ENCODE measurements at regions not wholly inside any gene's neighbourhood (a gene's known extent, or its start where the extent isn't known, plus 50 kb on each side); places are given as distances from the start of the nearest gene placed in this dataset.

DNA sequence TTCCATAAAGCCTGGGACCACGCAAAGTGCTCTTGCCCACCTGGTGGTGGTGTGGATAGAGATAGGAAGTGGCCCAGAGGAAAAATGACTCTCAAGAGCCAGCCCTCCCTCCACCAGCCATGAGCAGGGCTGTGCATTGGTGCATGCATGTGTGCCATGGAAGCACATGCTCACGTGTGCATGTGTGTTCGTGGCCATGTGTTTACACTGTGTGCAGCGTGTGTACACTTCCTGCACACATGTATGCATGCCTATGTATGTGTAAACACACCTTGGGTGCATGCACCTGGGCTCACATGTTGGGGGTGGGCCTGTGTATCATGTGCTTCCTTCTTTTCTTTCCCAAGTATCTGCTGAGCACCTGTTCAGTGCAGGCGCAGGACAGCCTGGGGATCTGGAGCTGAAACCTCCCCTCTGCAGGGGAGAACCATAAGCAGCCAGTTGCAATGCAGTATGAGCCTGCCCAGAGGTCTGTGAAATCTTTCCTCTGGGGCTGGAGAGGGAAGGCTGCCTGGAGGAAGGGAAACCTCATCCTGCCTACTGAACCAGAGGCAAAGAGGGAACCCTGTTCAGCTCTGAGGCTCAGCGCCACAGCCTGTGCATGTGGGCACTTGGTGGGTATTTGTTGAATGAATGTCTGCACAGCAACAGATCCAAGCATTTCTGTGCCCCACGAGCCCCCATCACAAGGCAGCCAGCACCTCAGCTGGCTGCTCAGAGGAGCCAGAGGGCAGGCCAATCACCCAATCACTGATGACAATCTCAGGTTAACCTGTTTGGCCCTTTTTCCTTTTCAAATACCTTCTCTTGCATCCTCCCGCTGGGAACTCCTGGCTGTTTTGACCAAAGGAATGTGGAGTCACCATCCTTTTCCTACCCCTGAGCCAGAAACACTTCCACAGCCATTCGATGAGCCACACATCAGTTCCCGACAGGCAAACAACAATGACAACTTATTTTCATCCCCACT lies 327.0 kb downstream of the NPHP4 start:
- TF ChIP-seq, protein P1, sequence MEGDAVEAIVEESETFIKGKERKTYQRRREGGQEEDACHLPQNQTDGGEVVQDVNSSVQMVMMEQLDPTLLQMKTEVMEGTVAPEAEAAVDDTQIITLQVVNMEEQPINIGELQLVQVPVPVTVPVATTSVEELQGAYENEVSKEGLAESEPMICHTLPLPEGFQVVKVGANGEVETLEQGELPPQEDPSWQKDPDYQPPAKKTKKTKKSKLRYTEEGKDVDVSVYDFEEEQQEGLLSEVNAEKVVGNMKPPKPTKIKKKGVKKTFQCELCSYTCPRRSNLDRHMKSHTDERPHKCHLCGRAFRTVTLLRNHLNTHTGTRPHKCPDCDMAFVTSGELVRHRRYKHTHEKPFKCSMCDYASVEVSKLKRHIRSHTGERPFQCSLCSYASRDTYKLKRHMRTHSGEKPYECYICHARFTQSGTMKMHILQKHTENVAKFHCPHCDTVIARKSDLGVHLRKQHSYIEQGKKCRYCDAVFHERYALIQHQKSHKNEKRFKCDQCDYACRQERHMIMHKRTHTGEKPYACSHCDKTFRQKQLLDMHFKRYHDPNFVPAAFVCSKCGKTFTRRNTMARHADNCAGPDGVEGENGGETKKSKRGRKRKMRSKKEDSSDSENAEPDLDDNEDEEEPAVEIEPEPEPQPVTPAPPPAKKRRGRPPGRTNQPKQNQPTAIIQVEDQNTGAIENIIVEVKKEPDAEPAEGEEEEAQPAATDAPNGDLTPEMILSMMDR (conservative IDR thresholded peaks at IDR 0.05; ENCODE audit: low read depth, low read length), result no peak
- TF ChIP-seq EZH2 (IDR thresholded peaks at IDR 0.05; ENCODE audit: low read length, unreplicated experiment) (no peak), EZH2phosphoT487 (IDR thresholded peaks at IDR 0.05; ENCODE audit: borderline replicate concordance, low read length) (no peak)
- POLR2A ChIA-PET (ENCODE audit: unreplicated experiment), result interaction anchor here (0.7 kb wide), 1 partner anchor 327 kb away, joined by 4 read pairs; no protein-coding TSS in a partner anchor
- H3K9me3 ChIP-seq (ENCODE audit: low read length), result no peaks in the 10 kb centered on the region

DNA sequence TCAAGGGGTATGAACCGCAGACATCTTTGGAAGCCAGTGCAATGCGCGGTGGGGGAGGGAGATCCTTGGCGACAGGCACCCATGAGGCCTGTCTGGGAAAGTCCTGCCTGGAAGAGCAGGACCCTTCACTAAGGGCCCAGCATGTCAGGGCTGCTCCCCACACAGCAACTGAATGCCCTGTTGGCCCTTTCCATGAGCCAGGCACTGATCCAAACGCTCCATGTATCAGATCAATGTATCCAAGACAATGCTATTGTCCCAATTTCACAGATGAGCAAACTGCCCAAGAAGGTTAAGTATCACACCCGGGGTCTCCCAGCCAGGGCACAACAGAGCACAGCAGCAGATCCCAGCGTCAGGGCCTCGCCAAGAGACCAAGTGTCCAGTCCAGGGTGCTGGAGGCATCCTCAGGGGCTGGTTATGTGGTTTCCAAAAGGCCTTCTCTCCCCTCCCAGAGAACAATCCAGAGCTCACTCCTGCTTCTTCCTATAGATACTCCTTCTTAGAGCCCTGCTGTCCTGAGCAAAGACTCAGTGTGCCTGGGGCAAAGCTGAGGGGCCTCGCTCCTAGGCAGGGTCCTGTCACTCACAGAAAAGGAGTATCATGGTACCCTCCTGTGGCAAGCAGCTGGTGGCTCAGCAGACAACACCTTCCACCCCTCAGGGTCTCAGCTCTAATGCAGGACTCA lies 328.0 kb downstream of the NPHP4 start:
- DNase-seq (no peak), ATAC-seq (no peak)
- H3K9me2 ChIP-seq (replicated peaks; ENCODE audit: low read length), result no peaks in the 10 kb centered on the region
- H3K9me3 ChIP-seq (ENCODE audit: low read length), result no peaks in the 10 kb centered on the region
- ChIA-PET POLR2A (ENCODE audit: unreplicated experiment) (no interaction called here), CTCF (no interaction called here)
- intact Hi-C loops (cut with micrococcal nuclease), result no loop called here
- H4K20me1 ChIP-seq (ENCODE audit: low read length), result no peaks in the 10 kb centered on the region
- no peak overlapping the region for H3K4me2 ChIP-seq (ENCODE audit: low read length)
- TF ChIP-seq EZH2phosphoT487 (IDR thresholded peaks at IDR 0.05; ENCODE audit: borderline replicate concordance, low read length) (no peak), EZH2 (IDR thresholded peaks at IDR 0.05; ENCODE audit: low read length, unreplicated experiment) (no peak)
- TF ChIP-seq, protein P1 (conservative IDR thresholded peaks at IDR 0.05; ENCODE audit: low read depth, low read length), result no peak
- H3K27ac ChIP-seq (ENCODE audit: low read length), result no peak overlapping the region
- H3K4me3 ChIP-seq (ENCODE audit: low read length), result no peak overlapping the region
- H2AFZ ChIP-seq (ENCODE audit: low read length), result no peak overlapping the region
- no peaks in the 10 kb centered on the region for H3F3A ChIP-seq (ENCODE audit: low read length, unreplicated experiment)
- no peak overlapping the region for H3K9ac ChIP-seq (ENCODE audit: low read length)
- no peaks in the 10 kb centered on the region for H3K79me2 ChIP-seq (ENCODE audit: low read length)
- H3K36me3 ChIP-seq (ENCODE audit: low read depth, low read length), result no peaks in the 10 kb centered on the region
- no peaks in the 10 kb centered on the region for H3K4me1 ChIP-seq (ENCODE audit: insufficient read depth, low read length)
- peaks cover 25% of the 10 kb centered on the region for H3K27me3 ChIP-seq (ENCODE audit: low read length)
- no TSS peak for BruUV-seq (replicated peaks)

More for the DNA sequence above, 327.0 kb downstream of the NPHP4 start:
- H4K20me1 ChIP-seq (ENCODE audit: low read length), result no peaks in the 10 kb centered on the region
- H3K36me3 ChIP-seq (ENCODE audit: low read depth, low read length), result no peaks in the 10 kb centered on the region
- no peak overlapping the region for H3K9ac ChIP-seq (ENCODE audit: low read length)
- CTCF ChIA-PET, result no interaction called here
- H3K27me3 ChIP-seq (ENCODE audit: low read length), result peaks cover 32% of the 10 kb centered on the region
- DNase-seq, result no peak
- no peaks in the 10 kb centered on the region for H3K4me1 ChIP-seq (ENCODE audit: insufficient read depth, low read length)
- H3F3A ChIP-seq (ENCODE audit: low read length, unreplicated experiment), result no peaks in the 10 kb centered on the region
- no peaks in the 10 kb centered on the region for H3K9me2 ChIP-seq (replicated peaks; ENCODE audit: low read length)
- ATAC-seq, result no peak
- H3K27ac ChIP-seq (ENCODE audit: low read length), result no peak overlapping the region
- no peaks in the 10 kb centered on the region for H3K79me2 ChIP-seq (ENCODE audit: low read length)
- no peak overlapping the region for H3K4me3 ChIP-seq (ENCODE audit: low read length)
- H2AFZ ChIP-seq (ENCODE audit: low read length), result no peak overlapping the region
- BruUV-seq (replicated peaks), result no TSS peak
- H3K4me2 ChIP-seq (ENCODE audit: low read length), result no peak overlapping the region
- intact Hi-C loops (cut with micrococcal nuclease), result no loop called here
